Activated CD4-positive, alpha-beta T cell treated with anti-CD3 and anti-CD28 coated beads, Interleukin-2, amount 50 U/mL, for 16 hours (primary cell): ENCODE measurements at regions not wholly inside any gene's neighbourhood (a gene's known extent, or its start where the extent isn't known, plus 50 kb on each side); places are given as distances from the start of the nearest gene placed in this dataset.
"Not testable (repeated sequence)": the region's sequence is repeated elsewhere in the genome, so short reads cannot be mapped to it uniquely, and the experiment has no call there.

Source experiments
- DNase-seq: peaks from one replicate; pipeline ENCODE4 v3.0.0-alpha.2; 2020

GRCh38 chr12:38159591-38160317, 156.8 kb upstream of the ALG10B start:
- no peak for DNase-seq

GRCh38 chr12:38160318-38161122, 156.1 kb upstream of the ALG10B start:
- DNase-seq = no peak

GRCh38 chr12:38161123-38162000, 155.2 kb upstream of the ALG10B start:
- DNase-seq = no peak

GRCh38 chr12:38162013-38162412, 154.6 kb upstream of the ALG10B start:
- DNase-seq = no peak

GRCh38 chr12:38162708-38163441, 153.7 kb upstream of the ALG10B start:
- DNase-seq = no peak

GRCh38 chr12:38163442-38163801, 153.2 kb upstream of the ALG10B start:
- no peak for DNase-seq

GRCh38 chr12:38166225-38166624, 150.3 kb upstream of the ALG10B start:
- no peak for DNase-seq

GRCh38 chr12:38175538-38175937, 141.0 kb upstream of the ALG10B start:
- no peak for DNase-seq

GRCh38 chr12:38183617-38184016, 133.0 kb upstream of the ALG10B start:
- not testable (repeated sequence) for DNase-seq

GRCh38 chr12:38197286-38197685, 119.3 kb upstream of the ALG10B start:
- DNase-seq = not testable (repeated sequence)

- no peak for DNase-seq
Observed at GRCh38 chr12:38201461-38202276, 114.9 kb upstream of the ALG10B start.

GRCh38 chr12:38204831-38205230, 111.7 kb upstream of the ALG10B start:
- DNase-seq = no peak

GRCh38 chr12:38222011-38222410, 94.6 kb upstream of the ALG10B start:
- no peak for DNase-seq

GRCh38 chr12:38238328-38238727, 78.2 kb upstream of the ALG10B start:
- DNase-seq = not testable (repeated sequence)

GRCh38 chr12:38253778-38254177, 62.8 kb upstream of the ALG10B start:
- DNase-seq = no peak

- no peak for DNase-seq
Observed at GRCh38 chr12:38258411-38258810, 58.2 kb upstream of the ALG10B start.
